Neuronal stem cell (in vitro differentiated cells): ENCODE measurements at regions not wholly inside any gene's neighbourhood (a gene's known extent, or its start where the extent isn't known, plus 50 kb on each side); places are given as distances from the start of the nearest gene placed in this dataset.

Source experiments
- DNase-seq: peaks from one replicate; pipeline ENCODE4 v3.0.0-alpha.2; 2013; ENCODE audit warnings: low spot score
- H2AFZ ChIP-seq: one replicate; pipeline ENCODE4 v1.6.1; 2013; ENCODE audit warnings: mild to moderate bottlenecking, low read length, inconsistent platforms
- H2AK5ac ChIP-seq: 2 replicates; pipeline ENCODE4 v1.6.1; 2013; ENCODE audit warnings: low read depth, mild to moderate bottlenecking, inconsistent platforms, low read length, moderate library complexity, mixed read lengths
- H2BK120ac ChIP-seq: 2 replicates; pipeline ENCODE4 v1.6.1; 2013; ENCODE audit warnings: low read depth, mild to moderate bottlenecking, inconsistent platforms, low read length, moderate library complexity, mixed read lengths
- H2BK12ac ChIP-seq: one replicate; pipeline ENCODE4 v1.6.1; 2013; ENCODE audit warnings: low read length, inconsistent platforms
- H2BK15ac ChIP-seq: 2 replicates; pipeline ENCODE4 v1.6.1; 2013; ENCODE audit warnings: mild to moderate bottlenecking, low read length, inconsistent platforms, mixed read lengths
- H2BK5ac ChIP-seq: one replicate; pipeline ENCODE4 v1.6.1; 2013; ENCODE audit warnings: inconsistent platforms, mild to moderate bottlenecking, low read length, moderate library complexity
- H3K14ac ChIP-seq: one replicate; pipeline ENCODE4 v1.6.1; 2013; ENCODE audit warnings: low read length, inconsistent platforms
- H3K18ac ChIP-seq: 2 replicates; pipeline ENCODE4 v1.6.1; 2013; ENCODE audit warnings: low read length, inconsistent platforms
- H3K23ac ChIP-seq: 2 replicates; pipeline ENCODE4 v1.6.1; 2013; ENCODE audit warnings: low read depth, mild to moderate bottlenecking, mixed read lengths, low read length, inconsistent platforms; ENCODE audit not compliant: poor library complexity
- H3K27ac ChIP-seq: replicated peaks from 3 replicates; pipeline ENCODE4 v1.5.1; 2013; ENCODE audit warnings: low read length, inconsistent platforms
- H3K27me3 ChIP-seq, 3 experiments: 2 replicates each; pipeline ENCODE4 v1.6.1; 2013; ENCODE audit warnings: low read length in 3 of 3, mild to moderate bottlenecking in 2 of 3, inconsistent platforms in 1 of 3, low read depth in 1 of 3, mixed read lengths in 1 of 3, moderate library complexity in 1 of 3; ENCODE audit not compliant: control insufficient read depth in 3 of 3, insufficient read depth in 3 of 3
- H3K36me3 ChIP-seq, 2 donors: replicated peaks in 1 of 2; 2 replicates each; pipeline ENCODE4 v1.6.1; 2013; ENCODE audit warnings: low read length in 2 of 2; ENCODE audit not compliant: control insufficient read depth in 2 of 2, insufficient read depth in 2 of 2
- H3K4ac ChIP-seq: 2 replicates; pipeline ENCODE4 v1.6.1; 2013; ENCODE audit warnings: inconsistent platforms, mild to moderate bottlenecking, low read length, moderate library complexity
- H3K4me1 ChIP-seq, 2 donors: 1 replicate in 1 of 2; 2 replicates in 1 of 2; pipeline ENCODE4 v1.6.1; 2013; ENCODE audit warnings: low read length in 2 of 2, low read depth in 1 of 2; ENCODE audit not compliant: control insufficient read depth in 2 of 2, insufficient read depth in 1 of 2
- H3K4me2 ChIP-seq: one replicate; pipeline ENCODE4 v1.6.1; 2013; ENCODE audit warnings: mild to moderate bottlenecking, low read length, inconsistent platforms; ENCODE audit not compliant: insufficient read depth, poor library complexity, severe bottlenecking
- H3K4me3 ChIP-seq, 2 donors: 2 replicates each; pipeline ENCODE4 v1.5.1; 2013; ENCODE audit warnings: low read length in 2 of 2, mild to moderate bottlenecking in 2 of 2, inconsistent platforms in 1 of 2, moderate library complexity in 1 of 2
- H3K79me1 ChIP-seq: one replicate; pipeline ENCODE4 v1.6.1; 2013; ENCODE audit warnings: low read depth, mild to moderate bottlenecking, inconsistent platforms, low read length, moderate library complexity
- H3K9ac ChIP-seq: one replicate; pipeline ENCODE4 v1.6.1; 2013; ENCODE audit warnings: mild to moderate bottlenecking, low read depth, low read length, inconsistent platforms; ENCODE audit not compliant: poor library complexity
- H3K9me3 ChIP-seq, 2 donors: replicated peaks in 1 of 2; 2 replicates each; pipeline versions ENCODE3 to v1.6.1; 2013; ENCODE audit warnings: low read length in 2 of 2, mild to moderate bottlenecking in 2 of 2, inconsistent platforms in 1 of 2, low read depth in 1 of 2, mixed read lengths in 1 of 2, moderate library complexity in 1 of 2; ENCODE audit not compliant: control insufficient read depth in 2 of 2, insufficient read depth in 1 of 2
- H4K8ac ChIP-seq: one replicate; pipeline ENCODE4 v1.6.1; 2013; ENCODE audit warnings: low read depth, mild to moderate bottlenecking, inconsistent platforms, low read length, moderate library complexity
- H4K91ac ChIP-seq: one replicate; pipeline ENCODE4 v1.6.1; 2013; ENCODE audit warnings: low read length, low read depth, mild to moderate bottlenecking, inconsistent platforms; ENCODE audit not compliant: poor library complexity
- WGBS, 2 donors: extraction: QIAGEN DNeasy Blood & Tissue Kit; methylation state at CpG; one replicate each; pipeline ENCODE4 v1.1.7; 2013; ENCODE audit warnings: missing lambda C conversion rate in 2 of 2, mixed read lengths in 1 of 2; ENCODE audit not compliant: insufficient read length in 2 of 2, insufficient replicate concordance in 1 of 2; ENCODE audit errors: extremely low coverage in 2 of 2; 5-methylcytosine and 5-hydroxymethylcytosine counted together

DNA sequence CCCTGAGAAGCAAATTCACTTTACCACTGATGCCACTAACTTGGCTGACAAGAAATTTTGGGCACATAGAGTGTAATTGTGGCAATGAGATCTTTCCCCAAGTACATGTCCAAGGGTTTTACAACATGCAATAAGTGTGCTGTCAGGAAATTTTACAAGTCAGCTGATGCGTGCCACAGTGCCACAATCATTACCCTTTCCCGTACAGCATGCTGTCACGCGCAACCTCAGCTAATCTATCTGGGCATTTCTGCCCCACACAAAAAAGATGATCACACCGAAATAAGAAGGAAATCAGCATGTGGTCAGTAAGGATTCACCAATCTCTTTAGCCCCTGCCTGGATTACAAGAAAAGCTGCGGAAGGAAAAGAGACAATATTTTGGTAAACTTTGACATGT is 163.6 kb upstream of the PREP start:
- Histone ChIP-seq H2AFZ (no peak overlapping the region), H3K4ac (no peak overlapping the region), H3K27me3 (no peaks in the 10 kb centered on the region), H3K79me1 (no peaks in the 10 kb centered on the region), H3K27ac (no peak overlapping the region), H3K4me1 (no peaks in the 10 kb centered on the region), H3K23ac (no peak overlapping the region), H3K14ac (no peak overlapping the region), H4K8ac (no peak overlapping the region), H3K36me3 (no peaks in the 10 kb centered on the region), H3K4me3 (no peak overlapping the region), H2AK5ac (no peak overlapping the region), H2BK12ac (no peak overlapping the region), H3K4me2 (no peak overlapping the region), H2BK120ac (no peak overlapping the region), H3K9ac (no peak overlapping the region), H3K18ac (no peak overlapping the region), H2BK15ac (no peak overlapping the region), H4K91ac (no peak overlapping the region), H3K9me3 (peaks cover 0 to 2% of the 10 kb centered on the region in 2 donors), H2BK5ac (no peak overlapping the region)
- DNase-seq = no peak
- no CpG with 5 or more reads among the region's 6 CpGs for WGBS, 2 donors

DNA sequence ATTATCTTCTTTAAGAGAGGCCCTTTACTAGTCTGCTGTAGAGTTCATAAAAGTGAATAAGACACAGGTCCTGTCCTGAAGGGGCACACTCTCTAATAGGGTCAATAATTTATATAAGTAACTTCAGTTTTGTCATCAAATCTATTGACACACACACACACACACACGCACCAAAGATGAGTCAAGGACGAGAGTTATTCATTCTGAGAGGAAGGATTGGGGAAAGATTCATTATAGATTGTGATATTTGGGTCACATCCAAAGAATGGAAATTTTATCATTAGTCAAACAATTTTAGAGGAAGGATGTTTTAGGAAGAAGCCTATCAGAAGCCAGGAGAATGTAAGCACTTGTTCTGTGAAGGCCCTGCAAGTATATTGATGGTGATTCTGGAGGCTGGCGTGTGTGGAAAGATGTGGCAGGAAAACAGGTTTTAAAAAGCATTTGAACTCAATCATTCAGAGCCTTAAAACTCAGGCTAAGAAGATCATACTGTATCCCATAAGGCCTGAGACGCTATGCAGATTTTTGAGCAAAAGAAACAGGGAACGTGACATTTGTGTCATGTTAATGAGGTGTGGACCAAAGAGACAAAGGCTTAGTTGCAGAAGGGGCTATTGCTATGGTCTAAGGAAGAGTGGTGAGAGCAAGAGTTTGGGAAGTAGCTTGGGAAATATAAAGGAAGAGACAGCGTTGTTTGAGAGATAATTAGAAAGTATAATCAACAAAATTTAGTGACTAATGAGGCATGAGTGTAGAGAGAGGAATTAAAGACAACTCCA is 161.4 kb upstream of the PREP start:
- Histone ChIP-seq H2BK15ac (no peak overlapping the region), H3K23ac (no peak overlapping the region), H2BK12ac (no peak overlapping the region), H2BK5ac (no peak overlapping the region), H3K9ac (no peak overlapping the region), H2AFZ (no peak overlapping the region), H3K27me3 (no peaks in the 10 kb centered on the region), H3K4ac (no peak overlapping the region), H3K79me1 (no peaks in the 10 kb centered on the region), H2AK5ac (no peak overlapping the region), H4K91ac (no peak overlapping the region), H4K8ac (no peak overlapping the region), H3K18ac (no peak overlapping the region), H3K4me1 (no peaks in the 10 kb centered on the region), H3K27ac (no peak overlapping the region), H2BK120ac (no peak overlapping the region), H3K4me3 (no peak overlapping the region), H3K14ac (no peak overlapping the region), H3K9me3 (peaks cover 0 to 2% of the 10 kb centered on the region in 2 donors), H3K36me3 (no peaks in the 10 kb centered on the region), H3K4me2 (no peak overlapping the region)
- no peak for DNase-seq
- WGBS, 2 donors = 100% methylated on average over 1 of the region's 6 CpGs; no CpG with 5 or more reads in 1 of the 2 donors

DNA sequence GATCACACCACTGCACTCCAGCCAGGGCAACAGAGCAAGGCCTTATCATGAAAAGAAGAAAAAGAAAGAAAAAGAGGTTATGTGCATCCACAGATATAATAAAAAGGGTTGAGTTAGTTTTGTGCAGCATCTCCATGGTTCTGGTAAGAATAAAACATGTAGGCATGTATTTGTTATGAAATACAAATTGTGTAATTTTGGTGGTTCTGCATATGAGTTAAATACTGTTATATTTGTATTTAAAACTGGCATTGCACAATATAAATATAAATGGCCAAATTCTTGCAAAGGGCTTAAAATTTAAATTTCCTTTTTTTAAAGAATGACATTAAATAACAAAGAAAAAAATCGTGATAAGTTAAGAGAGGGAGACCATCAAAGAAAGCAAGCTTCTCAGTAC is 159.1 kb upstream of the PREP start:
- Histone ChIP-seq H3K4me3 (no peak overlapping the region), H2AK5ac (no peak overlapping the region), H2BK15ac (no peak overlapping the region), H2AFZ (no peak overlapping the region), H3K4me1 (no peaks in the 10 kb centered on the region), H3K23ac (no peak overlapping the region), H3K14ac (no peak overlapping the region), H2BK120ac (no peak overlapping the region), H3K9me3 (peaks cover 0 to 2% of the 10 kb centered on the region in 2 donors), H3K4ac (no peak overlapping the region), H3K27me3 (no peaks in the 10 kb centered on the region), H2BK5ac (no peak overlapping the region), H3K18ac (no peak overlapping the region), H2BK12ac (no peak overlapping the region), H3K9ac (no peak overlapping the region), H3K27ac (no peak overlapping the region), H3K79me1 (no peaks in the 10 kb centered on the region), H3K4me2 (no peak overlapping the region), H4K8ac (no peak overlapping the region), H4K91ac (no peak overlapping the region), H3K36me3 (no peaks in the 10 kb centered on the region)
- no peak for DNase-seq
- WGBS, 2 donors = no CpG with 5 or more reads among the region's 1 CpG

DNA sequence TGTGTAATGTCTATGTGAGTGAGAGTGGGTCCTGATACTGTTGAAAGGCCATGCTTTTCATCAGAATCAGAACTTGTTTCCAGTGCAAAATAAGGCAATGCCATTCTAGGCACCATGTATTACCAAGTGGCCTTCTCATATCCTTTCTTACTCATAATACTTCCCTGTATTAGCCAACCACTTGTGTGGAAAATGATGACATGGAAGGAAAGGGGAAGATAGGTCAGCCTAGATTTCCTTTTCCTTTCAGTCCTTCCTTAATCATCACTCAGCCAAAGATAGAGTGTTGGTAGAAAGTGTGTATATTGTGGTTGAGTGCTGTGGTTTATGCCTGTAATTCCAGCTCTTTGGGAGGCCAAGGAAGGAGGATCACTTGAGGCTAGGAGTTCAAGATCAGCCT is 158.6 kb upstream of the PREP start:
- Histone ChIP-seq H3K9me3 (peaks cover 0 to 2% of the 10 kb centered on the region in 2 donors), H3K4me2 (no peak overlapping the region), H3K36me3 (no peaks in the 10 kb centered on the region), H3K18ac (no peak overlapping the region), H2BK15ac (no peak overlapping the region), H3K79me1 (no peaks in the 10 kb centered on the region), H3K4ac (no peak overlapping the region), H3K4me3 (no peak overlapping the region), H3K27me3 (no peaks in the 10 kb centered on the region), H4K8ac (no peak overlapping the region), H2BK12ac (no peak overlapping the region), H3K27ac (no peak overlapping the region), H3K23ac (no peak overlapping the region), H3K9ac (no peak overlapping the region), H2BK5ac (no peak overlapping the region), H2AK5ac (no peak overlapping the region), H2BK120ac (no peak overlapping the region), H3K4me1 (no peaks in the 10 kb centered on the region), H4K91ac (no peak overlapping the region), H3K14ac (no peak overlapping the region), H2AFZ (no peak overlapping the region)
- DNase-seq = no peak
